Osteocyte (in vitro differentiated cells): ENCODE measurements at regions not wholly inside any gene's neighbourhood (a gene's known extent, or its start where the extent isn't known, plus 50 kb on each side); places are given as distances from the start of the nearest gene placed in this dataset.

Source experiments
- DNase-seq: peaks from one replicate; pipeline ENCODE4 v3.0.0; 2021; ENCODE audit warnings: mixed read lengths; ENCODE audit not compliant: unreplicated experiment; ENCODE audit errors: extremely low spot score
- H3K27ac Mint-ChIP-seq: one replicate; pipeline ENCODE4 v1.8.0; 2021; ENCODE audit warnings: mild to moderate bottlenecking, mixed read lengths; ENCODE audit not compliant: unreplicated experiment
- H3K27me3 Mint-ChIP-seq: one replicate; pipeline ENCODE4 v1.8.0; 2021; ENCODE audit warnings: mixed read lengths; ENCODE audit not compliant: unreplicated experiment
- H3K36me3 Mint-ChIP-seq: one replicate; pipeline ENCODE4 v1.8.0; 2021; ENCODE audit warnings: mixed read lengths; ENCODE audit not compliant: unreplicated experiment
- H3K4me1 Mint-ChIP-seq: one replicate; pipeline ENCODE4 v1.8.0; 2021; ENCODE audit warnings: mixed read lengths; ENCODE audit not compliant: unreplicated experiment
- H3K4me3 Mint-ChIP-seq: one replicate; pipeline ENCODE4 v1.8.0; 2021; ENCODE audit warnings: mild to moderate bottlenecking, moderate library complexity, mixed read lengths; ENCODE audit not compliant: unreplicated experiment
- H3K9me3 Mint-ChIP-seq: one replicate; pipeline ENCODE4 v1.8.0; 2021; ENCODE audit warnings: mixed read lengths; ENCODE audit not compliant: unreplicated experiment
- CTCF ChIP-seq: fragments of 200-600 bp; sonication (generic); IDR thresholded peaks from 2 replicates; pipeline ENCODE4 v1.5.0; 2021; ENCODE audit warnings: antibody characterized with exemption, mild to moderate bottlenecking, moderate library complexity

- H3K27ac Mint-ChIP-seq: no peak overlapping the region
- no peak for TF ChIP-seq CTCF
- DNase-seq: no peak
- peaks cover 18% of the 10 kb centered on the region for H3K9me3 Mint-ChIP-seq
- H3K36me3 Mint-ChIP-seq: no peaks in the 10 kb centered on the region
- H3K4me1 Mint-ChIP-seq: no peaks in the 10 kb centered on the region
- H3K27me3 Mint-ChIP-seq: no peaks in the 10 kb centered on the region
- no peak overlapping the region for H3K4me3 Mint-ChIP-seq
These were observed 684.3 kb upstream of the SORCS1 start for GRCh38 chr10:107848726-107849360.

GRCh38 chr10:107847620-107848019, 683.1 kb upstream of the SORCS1 start:
- Mint-ChIP-seq H3K27ac (no peak overlapping the region), H3K4me3 (no peak overlapping the region)
- no peak for TF ChIP-seq CTCF

GRCh38 chr10:107834706-107835105, 670.2 kb upstream of the SORCS1 start:
- no peak for TF ChIP-seq CTCF
- H3K9me3 Mint-ChIP-seq: no peaks in the 10 kb centered on the region
- no peaks in the 10 kb centered on the region for H3K4me1 Mint-ChIP-seq
- H3K27me3 Mint-ChIP-seq: no peaks in the 10 kb centered on the region
- no peaks in the 10 kb centered on the region for H3K36me3 Mint-ChIP-seq
- no peak for DNase-seq
- no peak overlapping the region for H3K27ac Mint-ChIP-seq
- no peak overlapping the region for H3K4me3 Mint-ChIP-seq

More at GRCh38 chr10:107847620-107848019, 683.1 kb upstream of the SORCS1 start:
- peaks cover 15% of the 10 kb centered on the region for H3K9me3 Mint-ChIP-seq
- no peaks in the 10 kb centered on the region for H3K27me3 Mint-ChIP-seq
- no peaks in the 10 kb centered on the region for H3K4me1 Mint-ChIP-seq
- DNase-seq: no peak
- H3K36me3 Mint-ChIP-seq: no peaks in the 10 kb centered on the region

- H3K4me1 Mint-ChIP-seq: no peaks in the 10 kb centered on the region
- H3K9me3 Mint-ChIP-seq: no peaks in the 10 kb centered on the region
- no peak for DNase-seq
- no peak for TF ChIP-seq CTCF
- no peak overlapping the region for H3K27ac Mint-ChIP-seq
- no peaks in the 10 kb centered on the region for H3K27me3 Mint-ChIP-seq
- no peak overlapping the region for H3K4me3 Mint-ChIP-seq
- H3K36me3 Mint-ChIP-seq: no peaks in the 10 kb centered on the region
These were observed 667.3 kb upstream of the SORCS1 start for GRCh38 chr10:107831772-107832171.

- no peak for DNase-seq
- Mint-ChIP-seq H3K9me3 (no peaks in the 10 kb centered on the region), H3K36me3 (no peaks in the 10 kb centered on the region), H3K27me3 (no peaks in the 10 kb centered on the region), H3K27ac (no peak overlapping the region), H3K4me3 (no peak overlapping the region), H3K4me1 (no peaks in the 10 kb centered on the region)
- TF ChIP-seq CTCF: no peak
These were observed 664.7 kb upstream of the SORCS1 start for GRCh38 chr10:107829161-107829560.
